D721Med (cell line): ENCODE measurements at regions not wholly inside any gene's neighbourhood (a gene's known extent, or its start where the extent isn't known, plus 50 kb on each side); places are given as distances from the start of the nearest gene placed in this dataset.

ENCODE experiments used
- DNase-seq: peaks from one replicate; pipeline ENCODE4 v3.0.0; 2011; ENCODE audit warnings: low spot score; ENCODE audit not compliant: insufficient read length
- FAIRE-seq: peaks from 2 replicates; lab custom pipeline; 2011; peaks lifted over from hg19 to GRCh38; lab: Jason Lieb, UNC
- CTCF ChIP-seq: IDR thresholded peaks from 2 replicates; pipeline ENCODE4 v1.5.1; 2012; ENCODE audit warnings: mild to moderate bottlenecking, control low read depth; ENCODE audit not compliant: insufficient read depth; ENCODE audit errors: missing control alignments

DNA sequence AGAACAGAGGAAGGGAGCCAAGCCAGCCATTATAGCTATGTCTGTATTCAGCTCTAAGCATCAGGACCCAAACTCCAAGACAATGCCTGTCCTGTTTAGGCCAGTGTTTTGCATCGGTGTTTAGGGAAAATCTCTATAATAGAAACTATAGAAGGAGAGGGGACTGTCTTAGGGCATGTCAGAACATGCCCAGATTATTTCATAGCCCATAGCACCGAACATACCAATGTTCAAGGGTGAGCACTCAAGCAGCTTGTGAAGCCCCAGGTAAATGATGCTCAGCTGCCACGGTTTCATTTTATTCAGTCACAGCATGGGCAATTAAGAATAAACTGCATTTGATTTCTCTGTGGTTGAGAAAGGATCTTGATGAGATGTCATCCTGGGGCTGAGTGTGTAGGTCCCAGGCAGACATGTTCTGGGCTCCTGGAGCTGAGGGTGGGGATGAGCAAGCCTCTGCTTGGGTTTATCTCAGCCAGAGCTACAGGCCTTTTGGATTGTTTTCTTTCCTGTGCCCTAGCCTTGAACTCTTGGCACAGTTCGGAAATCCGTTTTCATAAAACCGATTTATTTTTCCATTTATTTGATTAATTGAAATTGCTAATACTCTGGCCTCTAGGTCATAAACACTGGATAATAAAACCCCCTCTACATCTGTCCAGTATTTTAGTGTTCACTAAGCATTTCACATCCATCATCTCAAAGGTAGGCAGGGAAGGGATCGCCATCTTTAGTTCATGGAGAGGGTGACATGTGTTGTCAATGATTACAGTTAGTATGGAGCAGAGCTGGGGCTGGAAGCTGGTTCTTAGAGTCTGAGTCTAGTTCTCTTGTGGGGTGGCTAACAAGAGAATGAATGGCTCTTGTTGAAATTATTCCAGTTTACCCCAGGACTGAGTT is 290.7 kb upstream of the ASIC2 start:
- TF ChIP-seq CTCF = no peak
- DNase-seq = no peak
- FAIRE-seq = no peak

- DNase-seq = no peak
- TF ChIP-seq CTCF = no peak
- no peak for FAIRE-seq
Observed at GRCh38 chr17:33593991-33594390, 300.9 kb upstream of the ASIC2 start.

- FAIRE-seq (no peak), DNase-seq (no peak)
- no peak for TF ChIP-seq CTCF
Observed at GRCh38 chr17:33595828-33596227, 302.7 kb upstream of the ASIC2 start.

DNA sequence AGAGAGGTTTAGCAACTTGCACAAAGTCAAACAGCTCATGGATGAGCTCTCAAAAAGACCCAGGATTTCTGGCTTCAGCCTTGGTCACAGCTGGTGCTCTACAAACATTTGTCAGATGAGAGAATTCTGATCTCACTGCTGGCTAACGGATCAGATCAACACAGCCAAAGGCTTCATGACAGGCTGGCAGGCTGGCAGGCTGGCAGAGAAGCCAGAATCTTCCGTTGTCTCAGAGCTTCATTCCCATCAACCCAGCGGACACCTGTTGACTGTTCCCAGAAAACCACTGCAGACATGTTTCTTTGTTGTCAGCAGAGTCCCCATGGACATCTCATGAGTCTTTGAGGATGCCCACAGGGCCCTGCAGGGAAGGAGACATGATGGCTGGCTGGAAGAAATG is 303.8 kb upstream of the ASIC2 start:
- DNase-seq (no peak), FAIRE-seq (no peak)
- no peak for TF ChIP-seq CTCF

GRCh38 chr17:33598797-33599196 is 305.7 kb upstream of the ASIC2 start:
- no peak for DNase-seq
- no peak for TF ChIP-seq CTCF
- no peak for FAIRE-seq

- FAIRE-seq (no peak), DNase-seq (no peak)
- TF ChIP-seq CTCF = no peak
Observed at GRCh38 chr17:33602981-33603380, 309.9 kb upstream of the ASIC2 start.

- TF ChIP-seq CTCF = no peak
- DNase-seq (no peak), FAIRE-seq (no peak)
Observed at GRCh38 chr17:33603789-33604188, 310.7 kb upstream of the ASIC2 start.
